Spleen (tissue), 11 donors: ENCODE measurements at regions not wholly inside any gene's neighbourhood (a gene's known extent, or its start where the extent isn't known, plus 50 kb on each side); places are given as distances from the start of the nearest gene placed in this dataset.
"Not testable (repeated sequence)": the region's sequence is repeated elsewhere in the genome, so short reads cannot be mapped to it uniquely, and the experiment has no call there.

ENCODE experiments used
- DNase-seq: peaks from one replicate; pipeline ENCODE4 v3.0.0-alpha.2; 2020
- H3K27ac ChIP-seq, 8 donors: fragments of 200-600 bp; sonication (generic) in 7 of 8; 1 replicate in 4 of 8; 2 replicates in 4 of 8; pipeline versions ENCODE4 v1.5.0 to v1.8.0; 2016 to 2021; ENCODE audit warnings: inconsistent platforms in 4 of 8, mild to moderate bottlenecking in 4 of 8, moderate library complexity in 1 of 8
- H3K27me3 ChIP-seq, 7 donors: fragments of 200-600 bp; sonication (generic) in 6 of 7; replicated peaks in 1 of 7; 1 replicate in 4 of 7; 2 replicates in 3 of 7; pipeline versions ENCODE4 v1.5.0 to v1.8.0; 2016 to 2021; ENCODE audit warnings: inconsistent platforms in 3 of 7, mild to moderate bottlenecking in 1 of 7
- H3K36me3 ChIP-seq, 6 donors: fragments of 200-600 bp; sonication (generic) in 5 of 6; 1 replicate in 4 of 6; 2 replicates in 2 of 6; pipeline versions ENCODE4 v1.5.0 to v1.8.0; 2016 to 2021; ENCODE audit warnings: inconsistent platforms in 2 of 6
- H3K4me1 ChIP-seq, 6 donors: fragments of 200-600 bp; sonication (generic) in 5 of 6; 1 replicate in 3 of 6; 2 replicates in 3 of 6; pipeline versions ENCODE4 v1.5.0 to v1.8.0; 2016 to 2021; ENCODE audit warnings: inconsistent platforms in 3 of 6
- H3K4me3 ChIP-seq, 8 donors: fragments of 200-600 bp; sonication (generic) in 7 of 8; 1 replicate in 4 of 8; 2 replicates in 4 of 8; pipeline versions ENCODE4 v1.5.0 to v1.8.0; 2016 to 2021; ENCODE audit warnings: inconsistent platforms in 4 of 8, mild to moderate bottlenecking in 4 of 8, moderate library complexity in 2 of 8
- H3K9me3 ChIP-seq, 8 donors: fragments of 200-600 bp; sonication (generic) in 7 of 8; 1 replicate in 4 of 8; 2 replicates in 4 of 8; pipeline versions ENCODE4 v1.5.0 to v1.8.0; 2016 to 2021; ENCODE audit warnings: inconsistent platforms in 4 of 8
- CTCF ChIP-seq, 11 experiments: fragments of 200-600 bp in 7 of 11; fragments of 450-650 bp in 4 of 11; sonication (generic) in 4 of 11; IDR thresholded peaks in 8 of 11; conservative IDR thresholded peaks in 3 of 11; 1 replicate in 7 of 11; 2 replicates in 4 of 11; pipeline versions ENCODE4 v1.4.0 to v1.8.0; 2016 to 2021; ENCODE audit warnings: antibody characterized with exemption in 11 of 11, inconsistent platforms in 4 of 11, mild to moderate bottlenecking in 1 of 11
- POLR2A ChIP-seq, 3 donors: fragments of 450-650 bp; IDR thresholded peaks; one replicate each; pipeline ENCODE4 v1.5.1; 2017; ENCODE audit warnings: antibody characterized with exemption in 3 of 3, mild to moderate bottlenecking in 1 of 3
- POLR2AphosphoS5 ChIP-seq, 3 donors: sonication (generic); formaldehyde crosslinking; IDR thresholded peaks; one replicate each; pipeline ENCODE4 v1.5.1; 2017; ENCODE audit warnings: antibody characterized with exemption in 3 of 3
- WGBS, 5 donors: extraction: QIAGEN DNeasy Blood & Tissue Kit in 3 of 5; methylation state at CpG; one replicate each; pipeline versions ENCODE4 v1.1.5 to v1.1.7; 2013 to 2018; 5-methylcytosine and 5-hydroxymethylcytosine counted together
- intact Hi-C: fragments of 100-400 bp; cut with DNase I; formaldehyde crosslinking; loops from one replicate; pipeline ENCODE4 v1.15.0; 2023; ENCODE audit warnings: low total_unique reads
- donor health status: healthy with polysubstance abuse.
- donor health status: DM: no; HTN: no; CAD: no; lungs with moderate emphysema.
- donor health status: DM: no; HTN: no; CAD: no.
- donor health status: Bipolar disorder and iron deficiency.
- donor health status: healthy.
- donor health status: DM: no; HTN: no; CAD: no.
- donor health status: DM: yes; HTN: yes; CAD: no.

- Histone ChIP-seq H3K9me3 (peaks cover under 1 to 11% (median 8%) of the 10 kb centered on the region in 8 donors), H3K36me3 (no peaks in the 10 kb centered on the region), H3K4me1 (no peaks in the 10 kb centered on the region), H3K27me3 (no peaks in the 10 kb centered on the region), H3K27ac (no peak overlapping the region), H3K4me3 (no peak overlapping the region)
- TF ChIP-seq POLR2A (IDR thresholded peaks at IDR 0.05) (no peak), POLR2AphosphoS5 (IDR thresholded peaks at IDR 0.05) (no peak), CTCF (IDR thresholded peaks at IDR 0.05 in 8 of 11, conservative IDR thresholded peaks at IDR 0.05 in 3 of 11) (no peak)
- no peak for DNase-seq
- intact Hi-C loops: no loop called here
- 90 to 99% (median 94%) methylated on average over 3 of the region's 3 CpGs for WGBS, 5 donors
Observed at GRCh38 chr7:50251765-50252164, 52.8 kb upstream of the IKZF1 start.

GRCh38 chr7:50246551-50246950, 58.0 kb upstream of the IKZF1 start:
- intact Hi-C loops: no loop called here

GRCh38 chr7:50242111-50242510, 62.4 kb upstream of the IKZF1 start:
- H3K27ac ChIP-seq, intact Hi-C loops, H3K4me3 ChIP-seq, H3K27me3 ChIP-seq, H3K36me3 ChIP-seq, H3K4me1 ChIP-seq, DNase-seq: not testable (repeated sequence)
- H3K9me3 ChIP-seq: peaks cover 3 to 39% (median 31%) of the 10 kb centered on the region in 8 donors

More at GRCh38 chr7:50246551-50246950, 58.0 kb upstream of the IKZF1 start:
- Histone ChIP-seq H3K27me3 (no peaks in the 10 kb centered on the region), H3K27ac (no peak overlapping the region), H3K4me1 (no peaks in the 10 kb centered on the region), H3K9me3 (peaks cover 3 to 36% (median 28%) of the 10 kb centered on the region in 8 donors), H3K36me3 (no peaks in the 10 kb centered on the region), H3K4me3 (no peak overlapping the region)
- TF ChIP-seq POLR2A (IDR thresholded peaks at IDR 0.05) (no peak), POLR2AphosphoS5 (IDR thresholded peaks at IDR 0.05) (no peak), CTCF (IDR thresholded peaks at IDR 0.05 in 8 of 11, conservative IDR thresholded peaks at IDR 0.05 in 3 of 11) (no peak)
- no peak for DNase-seq
- 66 to 82% (median 74%) methylated on average over 2 of the region's 2 CpGs for WGBS, 5 donors

GRCh38 chr7:50240699-50241098, 63.8 kb upstream of the IKZF1 start:
- H3K4me1 ChIP-seq, DNase-seq, H3K27ac ChIP-seq, H3K36me3 ChIP-seq, intact Hi-C loops, H3K27me3 ChIP-seq, H3K4me3 ChIP-seq: not testable (repeated sequence)
- peaks cover 0 to 25% (median 17%) of the 10 kb centered on the region in 8 donors for H3K9me3 ChIP-seq

- Histone ChIP-seq H3K4me1 (peaks cover 0 to 31% (median 15%) of the 10 kb centered on the region in 6 donors), H3K4me3 (no peak overlapping the region), H3K27me3 (no peaks in the 10 kb centered on the region), H3K9me3 (peaks cover 5 to 33% (median 30%) of the 10 kb centered on the region in 8 donors), H3K36me3 (no peaks in the 10 kb centered on the region), H3K27ac (no peak overlapping the region)
- WGBS, 5 donors: 76 to 83% (median 78%) methylated on average over 3 of the region's 3 CpGs
- TF ChIP-seq POLR2AphosphoS5 (IDR thresholded peaks at IDR 0.05) (no peak), CTCF (IDR thresholded peaks at IDR 0.05 in 8 of 11, conservative IDR thresholded peaks at IDR 0.05 in 3 of 11) (peak in 8 of 11 experiments; percentile 8 to 50 (median 47)), POLR2A (IDR thresholded peaks at IDR 0.05) (no peak)
- no peak for DNase-seq
- intact Hi-C loops: no loop called here
Observed at GRCh38 chr7:50229964-50230363, 74.6 kb upstream of the IKZF1 start.
